Liver (tissue), 7 donors: ENCODE measurements at regions not wholly inside any gene's neighbourhood (a gene's known extent, or its start where the extent isn't known, plus 50 kb on each side); places are given as distances from the start of the nearest gene placed in this dataset.

Experiments used
- DNase-seq: peaks from one replicate; pipeline ENCODE4 v3.0.0-alpha.2; 2017; ENCODE audit warnings: low spot score
- H3K27ac ChIP-seq, 2 donors: one replicate each; pipeline ENCODE4 v1.7.0; 2013; ENCODE audit warnings: inconsistent platforms in 2 of 2, low read length in 2 of 2, control low read depth in 1 of 2, low read depth in 1 of 2, mild to moderate bottlenecking in 1 of 2
- H3K27me3 ChIP-seq, 4 donors: one replicate each; pipeline versions ENCODE4 v1.6.1 to v1.7.0; 2013; ENCODE audit warnings: low read length in 3 of 4, inconsistent platforms in 1 of 4, mild to moderate bottlenecking in 1 of 4, moderate library complexity in 1 of 4; ENCODE audit not compliant: control insufficient read depth in 4 of 4, insufficient read depth in 4 of 4
- H3K36me3 ChIP-seq, 4 donors: one replicate each; pipeline versions ENCODE4 v1.6.1 to v1.7.0; 2013; ENCODE audit warnings: low read length in 3 of 4, mild to moderate bottlenecking in 3 of 4, low read depth in 1 of 4, moderate library complexity in 1 of 4; ENCODE audit not compliant: control insufficient read depth in 4 of 4, insufficient read depth in 3 of 4
- H3K4me1 ChIP-seq, 4 donors: one replicate each; pipeline versions ENCODE4 v1.6.1 to v1.7.0; 2013; ENCODE audit warnings: low read length in 3 of 4, mild to moderate bottlenecking in 3 of 4, moderate library complexity in 1 of 4; ENCODE audit not compliant: control insufficient read depth in 4 of 4, insufficient read depth in 4 of 4
- H3K4me3 ChIP-seq, 3 donors: one replicate each; pipeline versions ENCODE4 v1.6.1 to v1.7.0; 2013; ENCODE audit warnings: low read length in 3 of 3, control low read depth in 1 of 3, low read depth in 1 of 3, mild to moderate bottlenecking in 1 of 3
- H3K9ac ChIP-seq, 2 donors: one replicate each; pipeline ENCODE4 v1.7.0; 2013; ENCODE audit warnings: low read length in 2 of 2, mild to moderate bottlenecking in 2 of 2, moderate library complexity in 2 of 2, control low read depth in 1 of 2, low read depth in 1 of 2
- H3K9me3 ChIP-seq, 4 donors: one replicate each; pipeline versions ENCODE4 v1.6.1 to v1.7.0; 2013; ENCODE audit warnings: low read length in 3 of 4; ENCODE audit not compliant: control insufficient read depth in 4 of 4
- ATF3 ChIP-seq: IDR thresholded peaks from 2 replicates; pipeline ENCODE4 v1.6.1; 2016; ENCODE audit warnings: antibody characterized with exemption
- FOXA1 ChIP-seq: IDR thresholded peaks from 2 replicates; pipeline ENCODE4 v1.6.1; 2016; ENCODE audit warnings: antibody characterized with exemption
- FOXA2 ChIP-seq: IDR thresholded peaks from 2 replicates; pipeline ENCODE4 v1.6.1; 2016; ENCODE audit warnings: antibody characterized with exemption
- GABPA ChIP-seq, 2 donors: IDR thresholded peaks in 1 of 2; conservative IDR thresholded peaks in 1 of 2; 2 replicates each; pipeline ENCODE4 v1.6.1; 2016; ENCODE audit warnings: antibody characterized with exemption in 2 of 2, mild to moderate bottlenecking in 1 of 2, moderate library complexity in 1 of 2
- HNF4G ChIP-seq: IDR thresholded peaks from 2 replicates; pipeline ENCODE4 v1.6.1; 2016; ENCODE audit warnings: antibody characterized with exemption
- MAX ChIP-seq: IDR thresholded peaks from 2 replicates; pipeline ENCODE4 v1.6.1; 2016; ENCODE audit warnings: antibody characterized with exemption
- NR2F2 ChIP-seq: IDR thresholded peaks from 2 replicates; pipeline ENCODE4 v1.6.1; 2016; ENCODE audit warnings: antibody characterized with exemption
- RAD21 ChIP-seq, 2 donors: IDR thresholded peaks; 2 replicates each; pipeline ENCODE4 v1.6.1; 2016; ENCODE audit warnings: antibody characterized with exemption in 2 of 2, mild to moderate bottlenecking in 2 of 2
- RXRA ChIP-seq, 2 donors: IDR thresholded peaks; 2 replicates each; pipeline ENCODE4 v1.6.1; 2017 to 2018; ENCODE audit warnings: antibody characterized with exemption in 2 of 2, mild to moderate bottlenecking in 1 of 2
- SP1 ChIP-seq: IDR thresholded peaks from 2 replicates; pipeline ENCODE4 v1.6.1; 2018; ENCODE audit warnings: antibody characterized with exemption, mild to moderate bottlenecking
- TAF1 ChIP-seq: conservative IDR thresholded peaks from 2 replicates; pipeline ENCODE4 v1.6.1; 2016; ENCODE audit warnings: antibody characterized with exemption, mild to moderate bottlenecking
- YY1 ChIP-seq: IDR thresholded peaks from 2 replicates; pipeline ENCODE4 v1.6.1; 2016; ENCODE audit warnings: antibody characterized with exemption, mild to moderate bottlenecking
- ZBTB33 ChIP-seq: IDR thresholded peaks from 2 replicates; pipeline ENCODE4 v1.6.1; 2016; ENCODE audit warnings: antibody characterized with exemption
- WGBS: extraction: QIAGEN DNeasy Blood & Tissue Kit; methylation state at CpG from one replicate; pipeline ENCODE4 v1.1.7; 2013; 5-methylcytosine and 5-hydroxymethylcytosine counted together
- donor health status: healthy.
- donor health status: healthy.
- donor health status: healthy.
- donor health status: healthy.

- no peaks in the 10 kb centered on the region for H3K36me3 ChIP-seq
- H3K27me3 ChIP-seq: no peaks in the 10 kb centered on the region
- no peak overlapping the region for H3K4me3 ChIP-seq
- TF ChIP-seq GABPA (IDR thresholded peaks at IDR 0.05 in 1 of 2, conservative IDR thresholded peaks at IDR 0.05 in 1 of 2): no peak
- TF ChIP-seq FOXA2: no peak
- no peak for TF ChIP-seq MAX
- TF ChIP-seq RAD21 (IDR thresholded peaks at IDR 0.05): no peak
- TF ChIP-seq FOXA1: no peak
- TF ChIP-seq ZBTB33: no peak
- no peak for TF ChIP-seq ATF3
- no peak for TF ChIP-seq SP1
- no peak for TF ChIP-seq NR2F2
- no peak for TF ChIP-seq HNF4G
- no peak for TF ChIP-seq TAF1
- H3K9ac ChIP-seq: no peak overlapping the region
- 82% methylated on average over 1 of the region's 1 CpG for WGBS
- DNase-seq: no peak
- H3K27ac ChIP-seq: no peak overlapping the region
- no peaks in the 10 kb centered on the region for H3K4me1 ChIP-seq
- H3K9me3 ChIP-seq: no peaks in the 10 kb centered on the region
Observed at GRCh38 chr21:16821588-16821987, 691.3 kb upstream of the CXADR start.

GRCh38 chr21:16829532-16829931, 683.3 kb upstream of the CXADR start:
- WGBS: 70% methylated on average over 3 of the region's 3 CpGs
- no peaks in the 10 kb centered on the region for H3K4me1 ChIP-seq

More at GRCh38 chr21:16829532-16829931, 683.3 kb upstream of the CXADR start:
- Histone ChIP-seq H3K27ac (no peak overlapping the region), H3K9me3 (no peaks in the 10 kb centered on the region), H3K36me3 (no peaks in the 10 kb centered on the region), H3K4me3 (no peak overlapping the region), H3K9ac (no peak overlapping the region), H3K27me3 (peaks cover 0 to 4% (median 0%) of the 10 kb centered on the region in 4 donors)
- DNase-seq: no peak
- no peak for TF ChIP-seq RXRA (IDR thresholded peaks at IDR 0.05)
- no peak for TF ChIP-seq ZBTB33
- TF ChIP-seq MAX: no peak
- no peak for TF ChIP-seq NR2F2
- no peak for TF ChIP-seq FOXA1
- TF ChIP-seq YY1: no peak
